ENCODE measurements at regions not wholly inside any gene's neighbourhood (a gene's known extent, or its start where the extent isn't known, plus 50 kb on each side); places are given as distances from the start of the nearest gene placed in this dataset.

- in situ Hi-C loops (cut with MboI) = no loop called here
- no peak for FAIRE-seq
Measured at GRCh38 chr12:61754214-61754613, 506.0 kb upstream of the USP15 start.

More at GRCh38 chr12:61754214-61754613, 506.0 kb upstream of the USP15 start:
- Histone ChIP-seq H3K36me3 (ENCODE audit: control insufficient read depth, insufficient read depth, low read length) (no peaks in the 10 kb centered on the region), H4K20me1 (replicated peaks; ENCODE audit: control insufficient read depth, insufficient read depth, low read length) (no peaks in the 10 kb centered on the region), H3K4me2 (ENCODE audit: insufficient read depth, low read length) (no peak overlapping the region), H3K27me3 (ENCODE audit: control insufficient read depth in 2 of 2, insufficient read depth in 2 of 2, low read length in 2 of 2) (no peaks in the 10 kb centered on the region), H3K9ac (ENCODE audit: insufficient read depth in 1 of 2, low read depth in 2 of 2, low read length in 2 of 2) (no peak overlapping the region), H3K9me1 (ENCODE audit: control insufficient read depth, insufficient read depth, low read length) (no peaks in the 10 kb centered on the region), H3K79me2 (ENCODE audit: control insufficient read depth, insufficient read depth, low read length) (no peaks in the 10 kb centered on the region), H3K4me3 (no peak overlapping the region), H3K4me1 (replicated peaks in 1 of 2; ENCODE audit: control insufficient read depth in 2 of 2, insufficient read depth in 2 of 2, low read length in 2 of 2) (no peaks in the 10 kb centered on the region), H3K9me3 (replicated peaks; ENCODE audit: control insufficient read depth, insufficient read depth, low read depth, low read length) (no peaks in the 10 kb centered on the region), H2AFZ (ENCODE audit: low read depth, low read length) (no peak overlapping the region), H3K27ac (ENCODE audit: extremely low read depth, low read depth, low read length) (no peak overlapping the region)
- ChIA-PET CTCF (ENCODE audit: low intra/inter-chr PET ratio) (no interaction called here), POLR2A (no interaction called here)
- no TSS peak for BruUV-seq (replicated peaks)
- DNase-seq (ENCODE audit: extremely low read depth in 1 of 4, low spot score in 3 of 4) (no peak), ATAC-seq (no peak)
- WGBS (ENCODE audit: insufficient coverage, low coverage, missing lambda C conversion rate) = 0% methylated on average over 1 of the region's 1 CpG
- intact Hi-C loops (cut with micrococcal nuclease) = no loop called here
- TF ChIP-seq CEBPB (tag; IDR thresholded peaks at IDR 0.05) (peak; percentile 41), CEBPG (CRISPR knock-in tag; IDR thresholded peaks at IDR 0.05) (no peak), CEBPG (tag; conservative IDR thresholded peaks at IDR 0.05 in 1 of 2, IDR thresholded peaks at IDR 0.05 in 1 of 2) (peak in 1 of 2 experiments; percentile 92; a peak in 2 of 4 replicates), ATF3 (IDR thresholded peaks at IDR 0.05) (peak; percentile 59; the same call in 1 of the 2 replicates), ATF3 (CRISPR knock-in tag; conservative IDR thresholded peaks at IDR 0.05) (no peak), GMEB1 (CRISPR knock-in tag; IDR thresholded peaks at IDR 0.05) (no peak)

All from K562 (cell line).